H1 (cell line): ENCODE measurements at regions not wholly inside any gene's neighbourhood (a gene's known extent, or its start where the extent isn't known, plus 50 kb on each side); places are given as distances from the start of the nearest gene placed in this dataset.

Experiments used
- CHD2 ChIP-seq: IDR thresholded peaks from 2 replicates; pipeline ENCODE4 v1.6.1; 2012; ENCODE audit warnings: low read length, improper control_type of control experiment
- CREB1 ChIP-seq: IDR thresholded peaks from 2 replicates; pipeline ENCODE4 v1.6.1; 2012; ENCODE audit warnings: inconsistent platforms
- EP300 ChIP-seq, 2 experiments: IDR thresholded peaks; 1 replicate in 1 of 2; 2 replicates in 1 of 2; pipeline ENCODE4 v1.6.1; 2011 to 2012; ENCODE audit warnings: low read depth in 2 of 2, low read length in 2 of 2, mild to moderate bottlenecking in 2 of 2, borderline replicate concordance in 1 of 2, inconsistent platforms in 1 of 2, moderate library complexity in 1 of 2
- EZH2 ChIP-seq: fragments of 200-600 bp; sonication (generic); IDR thresholded peaks from 2 replicates; pipeline ENCODE4 v1.7.1; 2012; ENCODE audit warnings: low read depth, mild to moderate bottlenecking, moderate library complexity, low read length, inconsistent platforms; ENCODE audit not compliant: severe bottlenecking
- POLR2A ChIP-seq, 2 experiments: IDR thresholded peaks; 1 replicate in 1 of 2; 2 replicates in 1 of 2; pipeline ENCODE4 v1.6.1; 2011; ENCODE audit warnings: low read depth in 2 of 2, low read length in 2 of 2, mild to moderate bottlenecking in 2 of 2; ENCODE audit errors: control extremely low read depth in 1 of 2
- POLR2AphosphoS5 ChIP-seq: IDR thresholded peaks from 2 replicates; pipeline ENCODE4 v1.6.1; 2011; ENCODE audit warnings: low read depth, low read length
- SRF ChIP-seq: IDR thresholded peaks from 2 replicates; pipeline ENCODE4 v1.6.1; 2011; ENCODE audit warnings: mild to moderate bottlenecking, low read depth, low read length, moderate library complexity
- SUZ12 ChIP-seq: fragments of 200-600 bp; sonication (generic); IDR thresholded peaks from 2 replicates; pipeline ENCODE4 v1.6.1; 2012; ENCODE audit warnings: mild to moderate bottlenecking, inconsistent platforms, low read length, moderate library complexity, mixed read lengths
- YY1 ChIP-seq: IDR thresholded peaks from 2 replicates; pipeline ENCODE4 v1.6.1; 2011; ENCODE audit warnings: low read depth, mild to moderate bottlenecking, low read length
- ZNF274 ChIP-seq: IDR thresholded peaks from 2 replicates; pipeline ENCODE4 v1.7.0; 2012; ENCODE audit warnings: low read length, borderline replicate concordance; ENCODE audit errors: extremely low read depth
- TF ChIP-seq, protein P1 (sequence below), 3 experiments: IDR thresholded peaks; 1 replicate in 2 of 3; 2 replicates in 1 of 3; pipeline versions ENCODE4 v1.5.1 to v1.6.1; 2011; ENCODE audit warnings: low read length in 3 of 3, mild to moderate bottlenecking in 3 of 3, inconsistent platforms in 2 of 3, low read depth in 1 of 3, moderate library complexity in 1 of 3; ENCODE audit not compliant: insufficient read depth in 1 of 3; ENCODE audit errors: control extremely low read depth in 1 of 3
- TF ChIP-seq, protein P2 (sequence below): IDR thresholded peaks from 2 replicates; pipeline ENCODE4 v1.6.1; 2012; ENCODE audit warnings: low read length, inconsistent platforms

DNA sequence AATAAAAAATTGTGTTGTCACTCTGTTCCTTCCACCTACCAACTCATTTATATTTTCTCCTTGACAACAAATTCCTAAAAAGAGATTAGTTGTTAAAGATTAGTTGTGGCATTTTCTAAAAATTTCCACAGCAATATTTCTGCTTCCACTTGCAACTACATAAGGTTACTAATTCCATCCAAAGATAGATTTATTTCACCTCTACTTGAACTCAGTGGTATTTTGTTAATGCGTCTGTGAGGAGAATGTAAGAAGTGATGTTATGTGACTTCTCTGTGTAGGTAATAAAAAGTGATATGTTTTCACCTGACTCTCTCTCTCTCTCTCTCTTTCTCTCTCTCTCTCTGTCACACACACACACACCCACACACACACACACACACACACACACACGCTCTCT is 1104.8 kb downstream of the AMY1C start:
- TF ChIP-seq POLR2A (IDR thresholded peaks at IDR 0.05; ENCODE audit: control extremely low read depth in 1 of 2, low read depth in 2 of 2, low read length in 2 of 2) (no peak), CREB1 (no peak), ZNF274 (no peak), EP300 (IDR thresholded peaks at IDR 0.05; ENCODE audit: borderline replicate concordance in 1 of 2, low read depth in 2 of 2, low read length in 2 of 2) (no peak), CHD2 (no peak), EZH2 (no peak), YY1 (no peak), SUZ12 (no peak), POLR2AphosphoS5 (no peak), SRF (no peak)
- TF ChIP-seq, protein P1, sequence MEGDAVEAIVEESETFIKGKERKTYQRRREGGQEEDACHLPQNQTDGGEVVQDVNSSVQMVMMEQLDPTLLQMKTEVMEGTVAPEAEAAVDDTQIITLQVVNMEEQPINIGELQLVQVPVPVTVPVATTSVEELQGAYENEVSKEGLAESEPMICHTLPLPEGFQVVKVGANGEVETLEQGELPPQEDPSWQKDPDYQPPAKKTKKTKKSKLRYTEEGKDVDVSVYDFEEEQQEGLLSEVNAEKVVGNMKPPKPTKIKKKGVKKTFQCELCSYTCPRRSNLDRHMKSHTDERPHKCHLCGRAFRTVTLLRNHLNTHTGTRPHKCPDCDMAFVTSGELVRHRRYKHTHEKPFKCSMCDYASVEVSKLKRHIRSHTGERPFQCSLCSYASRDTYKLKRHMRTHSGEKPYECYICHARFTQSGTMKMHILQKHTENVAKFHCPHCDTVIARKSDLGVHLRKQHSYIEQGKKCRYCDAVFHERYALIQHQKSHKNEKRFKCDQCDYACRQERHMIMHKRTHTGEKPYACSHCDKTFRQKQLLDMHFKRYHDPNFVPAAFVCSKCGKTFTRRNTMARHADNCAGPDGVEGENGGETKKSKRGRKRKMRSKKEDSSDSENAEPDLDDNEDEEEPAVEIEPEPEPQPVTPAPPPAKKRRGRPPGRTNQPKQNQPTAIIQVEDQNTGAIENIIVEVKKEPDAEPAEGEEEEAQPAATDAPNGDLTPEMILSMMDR (IDR thresholded peaks at IDR 0.05; ENCODE audit: control extremely low read depth in 1 of 3, insufficient read depth in 1 of 3, low read depth in 1 of 3, low read length in 3 of 3), result no peak
- TF ChIP-seq, protein P2, sequence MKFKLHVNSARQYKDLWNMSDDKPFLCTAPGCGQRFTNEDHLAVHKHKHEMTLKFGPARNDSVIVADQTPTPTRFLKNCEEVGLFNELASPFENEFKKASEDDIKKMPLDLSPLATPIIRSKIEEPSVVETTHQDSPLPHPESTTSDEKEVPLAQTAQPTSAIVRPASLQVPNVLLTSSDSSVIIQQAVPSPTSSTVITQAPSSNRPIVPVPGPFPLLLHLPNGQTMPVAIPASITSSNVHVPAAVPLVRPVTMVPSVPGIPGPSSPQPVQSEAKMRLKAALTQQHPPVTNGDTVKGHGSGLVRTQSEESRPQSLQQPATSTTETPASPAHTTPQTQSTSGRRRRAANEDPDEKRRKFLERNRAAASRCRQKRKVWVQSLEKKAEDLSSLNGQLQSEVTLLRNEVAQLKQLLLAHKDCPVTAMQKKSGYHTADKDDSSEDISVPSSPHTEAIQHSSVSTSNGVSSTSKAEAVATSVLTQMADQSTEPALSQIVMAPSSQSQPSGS, result no peak
